SK-N-SH (cell line): ENCODE measurements at regions not wholly inside any gene's neighbourhood (a gene's known extent, or its start where the extent isn't known, plus 50 kb on each side); places are given as distances from the start of the nearest gene placed in this dataset.

ENCODE experiments used
- CTCF ChIA-PET: fragments of 300-600, 350-600 bp; formaldehyde crosslinking; extraction: SDS; loops from one replicate; lab custom pipeline; 2021; lab: Yijun Ruan, JAX
- POLR2A ChIA-PET: fragments of 350-600 bp; sonication (Branson Sonifier 250); formaldehyde crosslinking; extraction: SDS; loops from one replicate; lab custom pipeline; 2020; ENCODE audit warnings: antibody characterized with exemption, inconsistent platforms; lab: Yijun Ruan, JAX
- DNase-seq: peaks from one replicate; pipeline ENCODE4 v3.0.0; 2012
- H2AFZ ChIP-seq: fragments of 200-600 bp; sonication (generic); 2 replicates; pipeline ENCODE4 v1.8.1; 2016; ENCODE audit warnings: antibody characterized with exemption, mild to moderate bottlenecking, low read depth
- H3F3A ChIP-seq: fragments of 200-600 bp; sonication (generic); replicated peaks from 2 replicates; pipeline ENCODE3; 2016; ENCODE audit warnings: antibody characterized with exemption, mild to moderate bottlenecking; ENCODE audit not compliant: insufficient read depth
- H3K27ac ChIP-seq, 2 experiments: fragments of 200-500 bp in 1 of 2; fragments of 200-600 bp in 1 of 2; sonication (Bioruptor generic) in 1 of 2; sonication (generic), shearing (Covaris generic) in 1 of 2; 2 replicates each; pipeline versions ENCODE4 v1.5.1 to v1.6.1; 2014 to 2016; ENCODE audit warnings: low read depth in 2 of 2, inconsistent platforms in 1 of 2, low read length in 1 of 2, mild to moderate bottlenecking in 1 of 2, mixed read lengths in 1 of 2
- H3K27me3 ChIP-seq: fragments of 200-600 bp; sonication (generic), shearing (Covaris generic); 2 replicates; pipeline ENCODE4 v1.6.1; 2016; ENCODE audit warnings: mixed run types; ENCODE audit not compliant: insufficient read depth
- H3K36me3 ChIP-seq, 2 experiments: fragments of 200-500 bp in 1 of 2; fragments of 200-600 bp in 1 of 2; sonication (Bioruptor generic) in 1 of 2; sonication (generic) in 1 of 2; replicated peaks in 1 of 2; 2 replicates each; pipeline versions ENCODE3 to v1.5.1; 2014 to 2016; ENCODE audit warnings: low read length in 1 of 2, mild to moderate bottlenecking in 1 of 2; ENCODE audit not compliant: insufficient read depth in 2 of 2, control insufficient read depth in 1 of 2
- H3K4me1 ChIP-seq, 2 experiments: fragments of 200-500 bp in 1 of 2; fragments of 200-600 bp in 1 of 2; sonication (Bioruptor generic) in 1 of 2; sonication (generic), shearing (Covaris generic) in 1 of 2; 2 replicates each; pipeline versions ENCODE4 v1.5.1 to v1.6.1; 2014 to 2016; ENCODE audit warnings: low read depth in 1 of 2, low read length in 1 of 2, mixed run types in 1 of 2; ENCODE audit not compliant: insufficient read depth in 2 of 2, control insufficient read depth in 1 of 2
- H3K4me2 ChIP-seq: fragments of 200-600 bp; sonication (generic), shearing (Covaris generic); 2 replicates; pipeline ENCODE4 v1.6.1; 2017; ENCODE audit warnings: mixed run types
- H3K4me3 ChIP-seq, 2 experiments: fragments of 200-500 bp in 1 of 2; fragments of 200-600 bp in 1 of 2; sonication (Bioruptor generic) in 1 of 2; sonication (generic), shearing (Covaris generic) in 1 of 2; 2 replicates each; pipeline versions ENCODE4 v1.5.1 to v1.8.1; 2014 to 2016; ENCODE audit warnings: low read depth in 2 of 2, inconsistent platforms in 1 of 2, low read length in 1 of 2, mild to moderate bottlenecking in 1 of 2, mixed read lengths in 1 of 2, moderate library complexity in 1 of 2
- H3K79me2 ChIP-seq: fragments of 200-600 bp; sonication (generic); 2 replicates; pipeline ENCODE4 v1.8.1; 2017; ENCODE audit warnings: mild to moderate bottlenecking; ENCODE audit not compliant: insufficient read depth
- H3K9ac ChIP-seq: fragments of 200-600 bp; sonication (generic); 2 replicates; pipeline ENCODE4 v1.6.1; 2017; ENCODE audit warnings: mixed run types
- H3K9me2 ChIP-seq: fragments of 200-600 bp; sonication (generic); 2 replicates; pipeline ENCODE4 v1.6.1; 2017; ENCODE audit warnings: mixed run types
- H3K9me3 ChIP-seq: fragments of 200-600 bp; sonication (generic); 2 replicates; pipeline ENCODE4 v1.6.1; 2017; ENCODE audit warnings: mixed run types, mild to moderate bottlenecking, moderate library complexity
- H4K20me1 ChIP-seq: fragments of 200-600 bp; sonication (generic); 2 replicates; pipeline ENCODE4 v1.6.1; 2017; ENCODE audit warnings: mild to moderate bottlenecking, mixed run types; ENCODE audit not compliant: insufficient read depth
- CHD2 ChIP-seq: fragments of 150-350 bp; IDR thresholded peaks from 2 replicates; pipeline ENCODE4 v1.6.1; 2018; ENCODE audit warnings: low read length; ENCODE audit not compliant: partially characterized antibody
- EP300 ChIP-seq, 2 experiments: IDR thresholded peaks; 2 replicates each; pipeline versions ENCODE4 v1.4.0 to v1.6.1; 2012; ENCODE audit warnings: borderline replicate concordance in 1 of 2, low read depth in 1 of 2, low read length in 1 of 2
- FOXJ3 ChIP-seq: sonication (generic); formaldehyde crosslinking; IDR thresholded peaks from 2 replicates; pipeline ENCODE4 v1.5.1; 2020; ENCODE audit warnings: mild to moderate bottlenecking, missing genetic modification reagents
- FOXM1 ChIP-seq: IDR thresholded peaks from 2 replicates; pipeline ENCODE4 v1.4.0; 2012; ENCODE audit warnings: low read depth, mild to moderate bottlenecking
- GABPA ChIP-seq: IDR thresholded peaks from 2 replicates; pipeline ENCODE4 v1.4.0; 2012; ENCODE audit warnings: low read depth, mild to moderate bottlenecking
- GATA2 ChIP-seq: sonication (generic); formaldehyde crosslinking; IDR thresholded peaks from 2 replicates; pipeline ENCODE4 v1.5.0; 2020; ENCODE audit warnings: mild to moderate bottlenecking, missing genetic modification reagents
- MEF2A ChIP-seq: IDR thresholded peaks from 2 replicates; pipeline ENCODE4 v1.4.0; 2012; ENCODE audit warnings: low read depth, borderline replicate concordance
- MXI1 ChIP-seq: IDR thresholded peaks from 2 replicates; pipeline ENCODE4 v1.6.1; 2012; ENCODE audit warnings: mild to moderate bottlenecking, low read depth, low read length, improper control_type of control experiment
- NFIC ChIP-seq: IDR thresholded peaks from 2 replicates; pipeline ENCODE4 v1.4.0; 2012; ENCODE audit warnings: borderline replicate concordance
- POLR2AphosphoS5 ChIP-seq: IDR thresholded peaks from 2 replicates; pipeline ENCODE4 v1.6.1; 2012; ENCODE audit warnings: low read depth, low read length
- RAD21 ChIP-seq: IDR thresholded peaks from 2 replicates; pipeline ENCODE4 v1.6.1; 2012; ENCODE audit warnings: mild to moderate bottlenecking, low read length
- RCOR1 ChIP-seq: fragments of 150-350 bp; IDR thresholded peaks from 2 replicates; pipeline ENCODE4 v1.6.1; 2017; ENCODE audit warnings: antibody characterized with exemption, low read length
- RXRA ChIP-seq: IDR thresholded peaks from 2 replicates; pipeline ENCODE4 v1.4.0; 2012; ENCODE audit warnings: low read depth, mild to moderate bottlenecking, borderline replicate concordance
- SIN3A ChIP-seq: IDR thresholded peaks from 2 replicates; pipeline ENCODE4 v1.6.1; 2012; ENCODE audit warnings: low read depth, mild to moderate bottlenecking, low read length, moderate library complexity, borderline replicate concordance
- TAF1 ChIP-seq: IDR thresholded peaks from 2 replicates; pipeline ENCODE4 v1.6.1; 2012; ENCODE audit warnings: low read depth, mild to moderate bottlenecking, low read length, moderate library complexity, borderline replicate concordance
- TCF12 ChIP-seq: IDR thresholded peaks from 2 replicates; pipeline ENCODE4 v1.4.0; 2012
- whole genome bisulfite sequencing: methylation state at CpG from one replicate; pipeline ENCODE4 v1.1.6; 2017; ENCODE audit warnings: low lambda C conversion rate; 5-methylcytosine and 5-hydroxymethylcytosine counted together
- TF ChIP-seq, protein P1 (sequence below): IDR thresholded peaks from 2 replicates; pipeline ENCODE4; 2012
- TF ChIP-seq, protein P2 (sequence below): IDR thresholded peaks from 2 replicates; pipeline ENCODE4 v1.4.0; 2012; ENCODE audit warnings: low read depth, borderline replicate concordance

DNA sequence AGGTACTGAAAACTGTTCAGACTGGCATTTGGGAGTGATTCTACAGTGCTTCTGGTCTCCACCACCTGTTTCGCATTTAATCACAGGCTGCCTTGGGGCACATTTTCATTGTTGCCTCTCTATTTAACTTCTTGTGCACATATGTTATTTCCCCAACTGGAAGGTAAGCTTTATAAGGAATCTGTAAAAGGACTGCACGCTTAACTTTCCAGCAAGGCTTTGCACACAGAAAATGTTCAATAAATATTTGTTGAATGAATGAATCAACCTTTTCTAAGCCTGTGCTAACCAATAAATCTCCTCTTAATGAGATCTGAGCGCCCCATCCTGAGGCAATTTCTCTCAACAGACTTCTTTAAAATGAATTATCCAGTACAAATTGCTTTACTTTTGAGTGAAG lies 84.3 kb upstream of the ARHGAP29 start:
- H4K20me1 ChIP-seq: no peaks in the 10 kb centered on the region
- H3K9ac ChIP-seq: no peak overlapping the region
- H3K4me2 ChIP-seq: no peak overlapping the region
- H3K36me3 ChIP-seq: no peaks in the 10 kb centered on the region
- peaks cover 30 to 44% of the 10 kb centered on the region in 2 experiments for H3K4me1 ChIP-seq
- 66% methylated on average over 3 of the region's 3 CpGs for WGBS
- no peaks in the 10 kb centered on the region for H3K79me2 ChIP-seq
- POLR2A ChIA-PET: interaction anchor here (0.6 to 0.9 kb wide), 2 partner anchors 14 to 281 kb away, joined by 3 read pairs; no protein-coding TSS in a partner anchor
- no peak overlapping the region for H2AFZ ChIP-seq
- H3K27me3 ChIP-seq: no peaks in the 10 kb centered on the region
- H3K4me3 ChIP-seq: no peak overlapping the region
- DNase-seq: peak; percentile 45
- no peaks in the 10 kb centered on the region for H3K9me2 ChIP-seq
- peak overlapping the region in 1 of 2 experiments; percentile 95; a peak in 2 of 4 replicates for H3K27ac ChIP-seq
- peaks cover 27% of the 10 kb centered on the region for H3F3A ChIP-seq
- CTCF ChIA-PET: interaction anchor here (0.7 to 4.3 kb wide), 10 partner anchors 11 to 296 kb away, joined by 3 to 38 read pairs (median 3); no protein-coding TSS in a partner anchor
- no peaks in the 10 kb centered on the region for H3K9me3 ChIP-seq
- TF ChIP-seq TCF12: peak; percentile 65
- TF ChIP-seq TAF1: no peak
- TF ChIP-seq POLR2AphosphoS5: no peak
- TF ChIP-seq EP300 (IDR thresholded peaks at IDR 0.05; ENCODE audit: borderline replicate concordance in 1 of 2, low read depth in 1 of 2, low read length in 1 of 2): peak in 1 of 2 experiments; percentile 88; a peak in 2 of 4 replicates
- TF ChIP-seq, protein P1, sequence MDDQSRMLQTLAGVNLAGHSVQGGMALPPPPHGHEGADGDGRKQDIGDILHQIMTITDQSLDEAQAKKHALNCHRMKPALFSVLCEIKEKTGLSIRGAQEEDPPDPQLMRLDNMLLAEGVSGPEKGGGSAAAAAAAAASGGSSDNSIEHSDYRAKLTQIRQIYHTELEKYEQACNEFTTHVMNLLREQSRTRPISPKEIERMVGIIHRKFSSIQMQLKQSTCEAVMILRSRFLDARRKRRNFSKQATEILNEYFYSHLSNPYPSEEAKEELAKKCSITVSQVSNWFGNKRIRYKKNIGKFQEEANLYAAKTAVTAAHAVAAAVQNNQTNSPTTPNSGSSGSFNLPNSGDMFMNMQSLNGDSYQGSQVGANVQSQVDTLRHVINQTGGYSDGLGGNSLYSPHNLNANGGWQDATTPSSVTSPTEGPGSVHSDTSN: no peak
- TF ChIP-seq MEF2A: no peak
- TF ChIP-seq FOXJ3: peak; percentile 72
- TF ChIP-seq GATA2 (CRISPR knock-in tag): peak; percentile 52
- TF ChIP-seq RAD21: peak; percentile 21; the same call in 1 of the 2 replicates
- TF ChIP-seq GABPA: no peak
- no peak for TF ChIP-seq NFIC
- no peak for TF ChIP-seq MXI1
- TF ChIP-seq RCOR1: peak; percentile 80
- TF ChIP-seq RXRA: no peak
- TF ChIP-seq SIN3A: no peak
- TF ChIP-seq, protein P2, sequence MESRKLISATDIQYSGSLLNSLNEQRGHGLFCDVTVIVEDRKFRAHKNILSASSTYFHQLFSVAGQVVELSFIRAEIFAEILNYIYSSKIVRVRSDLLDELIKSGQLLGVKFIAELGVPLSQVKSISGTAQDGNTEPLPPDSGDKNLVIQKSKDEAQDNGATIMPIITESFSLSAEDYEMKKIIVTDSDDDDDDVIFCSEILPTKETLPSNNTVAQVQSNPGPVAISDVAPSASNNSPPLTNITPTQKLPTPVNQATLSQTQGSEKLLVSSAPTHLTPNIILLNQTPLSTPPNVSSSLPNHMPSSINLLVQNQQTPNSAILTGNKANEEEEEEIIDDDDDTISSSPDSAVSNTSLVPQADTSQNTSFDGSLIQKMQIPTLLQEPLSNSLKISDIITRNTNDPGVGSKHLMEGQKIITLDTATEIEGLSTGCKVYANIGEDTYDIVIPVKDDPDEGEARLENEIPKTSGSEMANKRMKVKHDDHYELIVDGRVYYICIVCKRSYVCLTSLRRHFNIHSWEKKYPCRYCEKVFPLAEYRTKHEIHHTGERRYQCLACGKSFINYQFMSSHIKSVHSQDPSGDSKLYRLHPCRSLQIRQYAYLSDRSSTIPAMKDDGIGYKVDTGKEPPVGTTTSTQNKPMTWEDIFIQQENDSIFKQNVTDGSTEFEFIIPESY: no peak
- peak; percentile 80 for TF ChIP-seq CHD2
- no peak for TF ChIP-seq FOXM1
